ENCODE measurements at regions not wholly inside any gene's neighbourhood (a gene's known extent, or its start where the extent isn't known, plus 50 kb on each side); places are given as distances from the start of the nearest gene placed in this dataset.
A peak's percentile ranks its signal among the peaks of the same experiment; 100 is the strongest.

DNA sequence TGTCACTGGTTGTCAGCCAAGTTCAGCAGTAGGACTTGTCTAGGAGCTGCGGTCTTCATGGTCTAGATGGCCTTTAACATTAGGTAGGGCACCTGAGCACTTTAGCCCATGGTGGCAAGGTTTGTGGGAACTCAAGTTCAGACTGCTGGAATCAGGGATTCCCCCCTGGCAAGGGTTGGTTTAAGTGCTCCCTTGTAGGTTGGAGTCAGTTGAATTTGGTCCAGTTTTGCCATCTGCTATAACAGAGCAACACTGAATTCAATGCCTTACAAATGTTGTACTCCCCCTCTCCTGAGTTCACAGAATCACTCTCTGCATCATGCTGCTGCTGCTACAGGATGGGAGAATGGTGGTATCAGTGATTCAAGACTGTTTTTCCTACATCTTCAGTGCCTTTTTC is 509.3 kb downstream of the VGLL3 start:
- Histone ChIP-seq H3K36me3 (ENCODE audit: control insufficient read depth in 1 of 2, insufficient read depth in 2 of 2, low read length in 2 of 2) (no peaks in the 10 kb centered on the region), H3K79me1 (ENCODE audit: low read length) (no peaks in the 10 kb centered on the region), H3K23ac (ENCODE audit: low read length) (no peak overlapping the region), H3K4me2 (ENCODE audit: low read length) (no peak overlapping the region), H3K79me2 (ENCODE audit: control insufficient read depth, insufficient read depth, low read length, poor library complexity) (no peaks in the 10 kb centered on the region), H2AFZ (ENCODE audit: insufficient read depth, low read length, poor library complexity) (no peak overlapping the region), H2AK5ac (ENCODE audit: low read length) (no peak overlapping the region), H3K14ac (ENCODE audit: low read length) (no peak overlapping the region), H3K4me1 (ENCODE audit: control insufficient read depth in 1 of 2, insufficient read depth in 2 of 2, low read length in 2 of 2) (peaks cover 4% of the 10 kb centered on the region in 2 experiments), H3K18ac (ENCODE audit: low read length) (no peak overlapping the region), H2BK120ac (ENCODE audit: insufficient read depth, low read length, poor library complexity) (no peak overlapping the region), H4K8ac (ENCODE audit: low read depth, low read length) (no peak overlapping the region), H2BK5ac (ENCODE audit: low read depth, low read length, poor library complexity) (no peak overlapping the region), H3K4me3 (ENCODE audit: low read depth, low read length) (peak overlapping the region; percentile 43), H3K27ac (ENCODE audit: low read depth, low read length) (no peak overlapping the region), H3K27me3 (ENCODE audit: insufficient read depth, low read length) (no peaks in the 10 kb centered on the region), H3K9ac (ENCODE audit: low read length) (no peak overlapping the region), H4K91ac (ENCODE audit: low read depth, low read length) (no peak overlapping the region), H3K4ac (ENCODE audit: low read depth, low read length) (no peak overlapping the region), H2BK12ac (ENCODE audit: low read length) (no peak overlapping the region), H3K9me3 (ENCODE audit: insufficient read depth, low read depth, low read length) (no peaks in the 10 kb centered on the region), H4K12ac (ENCODE audit: low read depth, low read length) (no peak overlapping the region)
- no CpG with 5 or more reads among the region's 1 CpG for WGBS (ENCODE audit: extremely low coverage, insufficient coverage, insufficient read length)
- no peak for DNase-seq

DNA sequence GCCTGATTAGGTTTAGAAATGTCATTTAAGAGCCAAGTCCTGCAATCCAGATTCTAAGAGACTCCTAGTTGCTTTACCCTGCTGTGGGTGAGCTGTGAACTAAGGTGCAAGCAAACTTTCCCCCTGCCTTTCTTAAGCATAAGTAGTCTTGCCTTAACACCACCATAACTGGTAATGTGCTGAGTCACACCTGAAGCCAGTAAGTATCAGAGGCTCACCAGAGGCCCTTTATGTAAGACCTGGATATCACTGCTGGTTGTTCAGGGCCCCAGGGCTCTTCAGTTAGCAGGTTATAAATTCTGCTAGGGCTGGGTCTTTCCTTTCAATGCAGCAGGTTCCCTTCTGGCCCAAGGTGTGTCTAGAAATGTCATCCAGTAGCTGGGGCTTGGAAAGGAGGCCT is 509.9 kb downstream of the VGLL3 start:
- H3K4me2 ChIP-seq (ENCODE audit: low read length) = no peak overlapping the region
- no peak overlapping the region for H3K18ac ChIP-seq (ENCODE audit: low read length)
- peaks cover 4% of the 10 kb centered on the region in 2 experiments for H3K4me1 ChIP-seq (ENCODE audit: control insufficient read depth in 1 of 2, insufficient read depth in 2 of 2, low read length in 2 of 2)
- no peak overlapping the region for H4K8ac ChIP-seq (ENCODE audit: low read depth, low read length)
- H3K4me3 ChIP-seq (ENCODE audit: low read depth, low read length) = no peak overlapping the region
- H3K9ac ChIP-seq (ENCODE audit: low read length) = no peak overlapping the region
- H3K4ac ChIP-seq (ENCODE audit: low read depth, low read length) = no peak overlapping the region
- no peak overlapping the region for H3K14ac ChIP-seq (ENCODE audit: low read length)
- H3K9me3 ChIP-seq (ENCODE audit: insufficient read depth, low read depth, low read length) = no peaks in the 10 kb centered on the region
- no peak overlapping the region for H3K27ac ChIP-seq (ENCODE audit: low read depth, low read length)
- H2AFZ ChIP-seq (ENCODE audit: insufficient read depth, low read length, poor library complexity) = no peak overlapping the region
- H3K79me2 ChIP-seq (ENCODE audit: control insufficient read depth, insufficient read depth, low read length, poor library complexity) = no peaks in the 10 kb centered on the region
- no peak overlapping the region for H2BK5ac ChIP-seq (ENCODE audit: low read depth, low read length, poor library complexity)
- DNase-seq = no peak
- no peaks in the 10 kb centered on the region for H3K27me3 ChIP-seq (ENCODE audit: insufficient read depth, low read length)
- no peak overlapping the region for H3K23ac ChIP-seq (ENCODE audit: low read length)
- H2BK120ac ChIP-seq (ENCODE audit: insufficient read depth, low read length, poor library complexity) = no peak overlapping the region
- no peak overlapping the region for H2AK5ac ChIP-seq (ENCODE audit: low read length)
- H3K36me3 ChIP-seq (ENCODE audit: control insufficient read depth in 1 of 2, insufficient read depth in 2 of 2, low read length in 2 of 2) = no peaks in the 10 kb centered on the region
- no peak overlapping the region for H2BK12ac ChIP-seq (ENCODE audit: low read length)
- no peak overlapping the region for H4K91ac ChIP-seq (ENCODE audit: low read depth, low read length)
- H3K79me1 ChIP-seq (ENCODE audit: low read length) = no peaks in the 10 kb centered on the region
- no peak overlapping the region for H4K12ac ChIP-seq (ENCODE audit: low read depth, low read length)

DNA sequence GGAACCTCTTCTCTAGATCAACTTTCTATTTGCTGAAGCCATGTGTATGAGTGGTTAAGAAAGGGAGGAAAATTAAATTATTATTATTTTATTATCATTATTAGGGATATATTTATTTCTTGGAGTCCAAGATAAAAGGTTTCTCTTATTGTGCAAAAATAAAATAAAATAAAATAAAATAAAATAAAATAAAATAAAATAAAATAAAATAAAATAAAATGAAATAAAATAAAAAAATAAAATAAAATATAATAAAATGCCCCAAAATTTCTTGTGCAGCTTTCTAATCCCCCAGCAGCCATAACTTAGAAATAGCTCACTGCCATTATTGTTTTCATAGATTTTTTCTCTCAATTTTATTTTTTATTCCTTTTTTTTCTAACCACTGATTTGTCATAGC is 526.8 kb downstream of the VGLL3 start:
- H3K79me2 ChIP-seq (ENCODE audit: control insufficient read depth, insufficient read depth, low read length, poor library complexity) = no peaks in the 10 kb centered on the region
- H3K18ac ChIP-seq (ENCODE audit: low read length) = no peak overlapping the region
- H3K79me1 ChIP-seq (ENCODE audit: low read length) = no peaks in the 10 kb centered on the region
- H2BK12ac ChIP-seq (ENCODE audit: low read length) = no peak overlapping the region
- no peak overlapping the region for H4K91ac ChIP-seq (ENCODE audit: low read depth, low read length)
- H3K14ac ChIP-seq (ENCODE audit: low read length) = no peak overlapping the region
- no peak overlapping the region for H2AK5ac ChIP-seq (ENCODE audit: low read length)
- no peak overlapping the region for H3K23ac ChIP-seq (ENCODE audit: low read length)
- H4K12ac ChIP-seq (ENCODE audit: low read depth, low read length) = no peak overlapping the region
- H2BK120ac ChIP-seq (ENCODE audit: insufficient read depth, low read length, poor library complexity) = no peak overlapping the region
- H3K9ac ChIP-seq (ENCODE audit: low read length) = no peak overlapping the region
- no peaks in the 10 kb centered on the region for H3K9me3 ChIP-seq (ENCODE audit: insufficient read depth, low read depth, low read length)
- no peak overlapping the region for H4K8ac ChIP-seq (ENCODE audit: low read depth, low read length)
- no peak overlapping the region for H3K4me2 ChIP-seq (ENCODE audit: low read length)
- no peak overlapping the region for H2AFZ ChIP-seq (ENCODE audit: insufficient read depth, low read length, poor library complexity)
- no peak for DNase-seq
- H3K4ac ChIP-seq (ENCODE audit: low read depth, low read length) = no peak overlapping the region
- no peak overlapping the region for H3K27ac ChIP-seq (ENCODE audit: low read depth, low read length)
- H2BK5ac ChIP-seq (ENCODE audit: low read depth, low read length, poor library complexity) = no peak overlapping the region
- no peaks in the 10 kb centered on the region for H3K36me3 ChIP-seq (ENCODE audit: control insufficient read depth in 1 of 2, insufficient read depth in 2 of 2, low read length in 2 of 2)
- H3K4me3 ChIP-seq (ENCODE audit: low read depth, low read length) = no peak overlapping the region
- H3K27me3 ChIP-seq (ENCODE audit: insufficient read depth, low read length) = no peaks in the 10 kb centered on the region
- H3K4me1 ChIP-seq (ENCODE audit: control insufficient read depth in 1 of 2, insufficient read depth in 2 of 2, low read length in 2 of 2) = no peaks in the 10 kb centered on the region

DNA sequence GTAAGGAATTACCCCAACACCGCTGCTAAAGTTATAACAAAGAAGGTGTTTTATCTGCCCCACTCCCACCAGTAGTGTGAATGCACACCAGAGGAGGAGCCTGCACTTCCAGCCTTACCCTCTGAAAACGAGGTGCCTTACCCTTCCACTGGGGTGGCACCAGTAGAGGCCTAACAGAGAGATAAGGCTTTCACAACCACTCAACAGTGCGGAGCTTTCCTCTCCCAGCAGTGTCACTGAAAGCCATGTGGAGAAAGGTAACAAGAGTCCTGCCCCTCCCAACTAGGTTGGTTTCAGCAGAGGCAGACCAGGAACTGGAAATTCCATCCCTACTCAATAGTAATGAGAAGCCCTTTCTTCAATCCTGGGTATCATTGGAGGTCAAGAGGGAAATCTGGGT is 539.2 kb downstream of the VGLL3 start:
- no peak overlapping the region for H3K9ac ChIP-seq (ENCODE audit: low read length)
- H3K36me3 ChIP-seq (ENCODE audit: control insufficient read depth in 1 of 2, insufficient read depth in 2 of 2, low read length in 2 of 2) = no peaks in the 10 kb centered on the region
- no peak overlapping the region for H3K14ac ChIP-seq (ENCODE audit: low read length)
- H3K79me2 ChIP-seq (ENCODE audit: control insufficient read depth, insufficient read depth, low read length, poor library complexity) = no peaks in the 10 kb centered on the region
- H4K91ac ChIP-seq (ENCODE audit: low read depth, low read length) = no peak overlapping the region
- no peak overlapping the region for H2AK5ac ChIP-seq (ENCODE audit: low read length)
- no peak overlapping the region for H3K18ac ChIP-seq (ENCODE audit: low read length)
- H2AFZ ChIP-seq (ENCODE audit: insufficient read depth, low read length, poor library complexity) = no peak overlapping the region
- no CpG with 5 or more reads among the region's 3 CpGs for WGBS (ENCODE audit: extremely low coverage, insufficient coverage, insufficient read length)
- H3K23ac ChIP-seq (ENCODE audit: low read length) = no peak overlapping the region
- no peak overlapping the region for H2BK5ac ChIP-seq (ENCODE audit: low read depth, low read length, poor library complexity)
- H3K79me1 ChIP-seq (ENCODE audit: low read length) = no peaks in the 10 kb centered on the region
- no peak for DNase-seq
- H4K8ac ChIP-seq (ENCODE audit: low read depth, low read length) = no peak overlapping the region
- no peak overlapping the region for H3K27ac ChIP-seq (ENCODE audit: low read depth, low read length)
- no peak overlapping the region for H3K4me3 ChIP-seq (ENCODE audit: low read depth, low read length)
- H3K4ac ChIP-seq (ENCODE audit: low read depth, low read length) = no peak overlapping the region
- no peak overlapping the region for H2BK120ac ChIP-seq (ENCODE audit: insufficient read depth, low read length, poor library complexity)
- H3K4me2 ChIP-seq (ENCODE audit: low read length) = no peak overlapping the region
- H3K4me1 ChIP-seq (ENCODE audit: control insufficient read depth in 1 of 2, insufficient read depth in 2 of 2, low read length in 2 of 2) = no peaks in the 10 kb centered on the region
- H4K12ac ChIP-seq (ENCODE audit: low read depth, low read length) = no peak overlapping the region
- no peaks in the 10 kb centered on the region for H3K9me3 ChIP-seq (ENCODE audit: insufficient read depth, low read depth, low read length)
- no peaks in the 10 kb centered on the region for H3K27me3 ChIP-seq (ENCODE audit: insufficient read depth, low read length)
- H2BK12ac ChIP-seq (ENCODE audit: low read length) = no peak overlapping the region

DNA sequence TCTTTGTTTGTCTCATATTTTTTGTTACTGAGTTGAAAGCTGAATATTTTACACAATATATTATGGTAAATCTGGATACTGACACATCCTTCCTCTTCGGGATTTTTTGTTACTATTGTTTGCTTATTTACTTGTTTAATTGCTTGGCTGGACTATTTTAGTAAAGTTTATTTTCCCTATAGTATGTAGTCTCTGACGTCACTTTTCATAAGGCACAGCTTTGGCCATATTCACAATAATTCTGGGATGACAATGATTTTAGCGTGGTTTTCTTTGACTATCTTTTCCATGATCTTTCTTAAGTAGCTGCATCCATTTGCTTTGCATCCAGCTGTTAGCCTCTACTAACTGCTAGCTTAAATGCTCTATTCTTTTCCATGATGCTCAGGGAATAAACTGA is 552.4 kb downstream of the VGLL3 start:
- Histone ChIP-seq H2BK12ac (ENCODE audit: low read length) (no peak overlapping the region), H2AK5ac (ENCODE audit: low read length) (no peak overlapping the region), H3K14ac (ENCODE audit: low read length) (no peak overlapping the region), H4K8ac (ENCODE audit: low read depth, low read length) (no peak overlapping the region), H3K4me2 (ENCODE audit: low read length) (no peak overlapping the region), H2BK120ac (ENCODE audit: insufficient read depth, low read length, poor library complexity) (no peak overlapping the region), H2AFZ (ENCODE audit: insufficient read depth, low read length, poor library complexity) (no peak overlapping the region), H3K9me3 (ENCODE audit: insufficient read depth, low read depth, low read length) (no peaks in the 10 kb centered on the region), H3K4me1 (ENCODE audit: control insufficient read depth in 1 of 2, insufficient read depth in 2 of 2, low read length in 2 of 2) (no peaks in the 10 kb centered on the region), H3K4me3 (ENCODE audit: low read depth, low read length) (no peak overlapping the region), H3K79me2 (ENCODE audit: control insufficient read depth, insufficient read depth, low read length, poor library complexity) (no peaks in the 10 kb centered on the region), H3K36me3 (ENCODE audit: control insufficient read depth in 1 of 2, insufficient read depth in 2 of 2, low read length in 2 of 2) (no peaks in the 10 kb centered on the region), H2BK5ac (ENCODE audit: low read depth, low read length, poor library complexity) (no peak overlapping the region), H3K9ac (ENCODE audit: low read length) (no peak overlapping the region), H3K4ac (ENCODE audit: low read depth, low read length) (no peak overlapping the region), H3K27me3 (ENCODE audit: insufficient read depth, low read length) (no peaks in the 10 kb centered on the region), H3K27ac (ENCODE audit: low read depth, low read length) (no peak overlapping the region), H4K12ac (ENCODE audit: low read depth, low read length) (no peak overlapping the region), H4K91ac (ENCODE audit: low read depth, low read length) (no peak overlapping the region), H3K18ac (ENCODE audit: low read length) (no peak overlapping the region), H3K23ac (ENCODE audit: low read length) (no peak overlapping the region), H3K79me1 (ENCODE audit: low read length) (no peaks in the 10 kb centered on the region)
- DNase-seq = no peak
- WGBS (ENCODE audit: extremely low coverage, insufficient coverage, insufficient read length) = no CpG with 5 or more reads among the region's 3 CpGs
